ENCODE measurements at regions not wholly inside any gene's neighbourhood (a gene's known extent, or its start where the extent isn't known, plus 50 kb on each side); places are given as distances from the start of the nearest gene placed in this dataset.

DNA sequence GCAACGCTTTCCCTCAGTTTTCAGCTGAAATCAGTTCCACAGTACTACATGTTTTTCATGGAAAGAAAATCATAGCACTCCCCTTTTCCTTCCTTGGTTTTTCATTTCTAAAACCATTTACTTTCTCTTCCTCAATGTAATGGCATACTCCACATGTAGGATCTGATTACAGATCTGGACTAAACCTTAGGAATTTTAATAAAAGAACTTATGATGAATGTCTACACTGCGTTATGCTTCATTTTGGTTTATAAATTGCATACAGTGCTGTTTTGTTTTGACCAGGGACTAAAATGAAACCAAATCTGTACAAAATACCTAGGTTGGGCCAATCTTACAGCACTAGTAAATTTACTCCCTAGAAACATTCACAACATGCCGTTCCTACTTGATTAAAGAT lies 589.9 kb downstream of the TBC1D4 start:
- Histone ChIP-seq H2BK120ac (replicated peaks; ENCODE audit: low read depth, low read length) (no peak overlapping the region), H3K9me3 (ENCODE audit: insufficient read depth in 2 of 2, low read depth in 1 of 2, low read length in 1 of 2) (no peaks in the 10 kb centered on the region), H3K27me3 (replicated peaks in 1 of 4; ENCODE audit: control insufficient read depth in 3 of 4, extremely low read depth in 1 of 4, insufficient read depth in 3 of 4, low read length in 3 of 4) (no peaks in the 10 kb centered on the region), H3K4me2 (ENCODE audit: insufficient read depth in 1 of 2, low read depth in 2 of 2, low read length in 2 of 2) (no peak overlapping the region), H3K27ac (ENCODE audit: low read depth, low read length) (no peak overlapping the region), H4K5ac (ENCODE audit: insufficient read length, low read depth, low read length) (no peak overlapping the region), H3K4me3 (ENCODE audit: extremely low read depth in 1 of 4, insufficient read depth in 2 of 4, low read depth in 3 of 4, low read length in 4 of 4) (no peak overlapping the region), H2BK15ac (ENCODE audit: low read length) (no peak overlapping the region), H3K14ac (ENCODE audit: insufficient read length) (no peak overlapping the region), H4K91ac (replicated peaks; ENCODE audit: insufficient read length, low read length) (no peak overlapping the region), H2BK5ac (ENCODE audit: low read depth, low read length) (no peak overlapping the region), H3K23me2 (ENCODE audit: low read depth, low read length) (no peaks in the 10 kb centered on the region), H2AK5ac (ENCODE audit: low read depth, low read length) (no peak overlapping the region), H4K8ac (ENCODE audit: extremely low read depth, insufficient read depth, low read length) (no peak overlapping the region), H3K79me2 (ENCODE audit: control insufficient read depth in 1 of 2, insufficient read depth in 2 of 2, low read length in 2 of 2) (no peaks in the 10 kb centered on the region), H4K20me1 (replicated peaks in 1 of 2; ENCODE audit: control insufficient read depth in 1 of 2, insufficient read depth in 2 of 2, low read length in 2 of 2) (no peaks in the 10 kb centered on the region), H3K56ac (replicated peaks; ENCODE audit: insufficient read length, low read depth, low read length) (no peak overlapping the region), H3K18ac (ENCODE audit: extremely low read depth, low read length) (no peak overlapping the region), H3K4ac (replicated peaks; ENCODE audit: insufficient read length, low read depth, low read length) (no peak overlapping the region), H2BK20ac (ENCODE audit: low read length) (no peak overlapping the region), H3K36me3 (ENCODE audit: control insufficient read depth in 2 of 4, insufficient read depth in 4 of 4, low read length in 3 of 4) (no peaks in the 10 kb centered on the region), H2AFZ (ENCODE audit: low read length) (no peak overlapping the region), H3K79me1 (ENCODE audit: low read depth, low read length) (no peaks in the 10 kb centered on the region), H3K23ac (ENCODE audit: insufficient read length) (no peak overlapping the region), H3K9ac (replicated peaks in 1 of 4; ENCODE audit: extremely low read depth in 1 of 4, low read depth in 3 of 4, low read length in 3 of 4) (no peak overlapping the region), H3K4me1 (replicated peaks in 1 of 4; ENCODE audit: control insufficient read depth in 3 of 4, insufficient read depth in 4 of 4, low read length in 3 of 4) (no peaks in the 10 kb centered on the region), H2BK12ac (ENCODE audit: low read depth, low read length) (no peak overlapping the region)
- DNase-seq (ENCODE audit: low read depth in 1 of 2, low spot score in 2 of 2) (no peak), FAIRE-seq (no peak)
- ChIA-PET CTCF (ENCODE audit: partially characterized antibody) (interaction anchor here (0.5 to 1.0 kb wide), 2 partner anchors 24 to 126 kb away, joined by 3 read pairs; no protein-coding TSS in a partner anchor), POLR2A (ENCODE audit: partially characterized antibody) (no interaction called here)
- WGBS, 2 experiments (ENCODE audit: extremely low coverage in 1 of 2, insufficient coverage in 1 of 2, insufficient read length in 1 of 2, insufficient replicate concordance in 2 of 2, low coverage in 1 of 2, low lambda C conversion rate in 2 of 2, missing lambda C conversion rate in 1 of 2), result 85% methylated on average over 3 of the region's 3 CpGs; no CpG with 5 or more reads in 1 of the 2 experiments
- TF ChIP-seq EGR1 (IDR thresholded peaks at IDR 0.05; ENCODE audit: borderline replicate concordance, low read depth, low read length) (no peak), SUZ12 (IDR thresholded peaks at IDR 0.05; ENCODE audit: low read length) (no peak), KDM1A (IDR thresholded peaks at IDR 0.05; ENCODE audit: borderline replicate concordance, low read length) (no peak), SIN3A (conservative IDR thresholded peaks at IDR 0.05 in 1 of 2, IDR thresholded peaks at IDR 0.05 in 1 of 2; ENCODE audit: low read depth in 1 of 2, low read length in 2 of 2) (no peak)
